Endothelial cell of umbilical vein (primary cell): ENCODE measurements at regions not wholly inside any gene's neighbourhood (a gene's known extent, or its start where the extent isn't known, plus 50 kb on each side); places are given as distances from the start of the nearest gene placed in this dataset.

Experiments
- BruUV-seq: library from RNA; stranded (reverse); fragments of 400-500 nt; replicated peaks from 2 replicates; lab custom pipeline; 2021; lab: Mats Ljungman, UMichigan
- CTCF ChIA-PET: fragments of 300-600, 350-600 bp; sonication (Branson Sonifier 250); formaldehyde crosslinking; loops from one replicate; lab custom pipeline; 2021; ENCODE audit warnings: antibody characterized with exemption, inconsistent platforms; lab: Charles Lee
- POLR2A ChIA-PET: fragments of 300-600, 350-600 bp; sonication (Branson Sonifier 250); formaldehyde crosslinking; loops from one replicate; lab custom pipeline; 2021; ENCODE audit warnings: antibody characterized with exemption, inconsistent platforms; lab: Charles Lee
- DNase-seq: peaks from one replicate; pipeline ENCODE4 v3.0.0-alpha.2; 2011; ENCODE audit warnings: low read depth, low spot score
- FAIRE-seq: peaks from 2 replicates; lab custom pipeline; 2011; peaks lifted over from hg19 to GRCh38; lab: Jason Lieb, UNC
- H2AFZ ChIP-seq: 2 replicates; pipeline ENCODE4 v1.6.0; 2012; ENCODE audit warnings: low read depth, low read length, control low read depth, inconsistent platforms
- H3K27ac ChIP-seq: 2 replicates; pipeline ENCODE4 v1.5.1; 2011; ENCODE audit warnings: low read depth, mild to moderate bottlenecking, control low read depth, low read length, moderate library complexity; ENCODE audit not compliant: insufficient read depth
- H3K27me3 ChIP-seq, 2 experiments: 2 replicates each; pipeline versions ENCODE4 v1.6.0 to v1.6.1; 2011; ENCODE audit warnings: low read length in 2 of 2, mixed read lengths in 1 of 2; ENCODE audit not compliant: control insufficient read depth in 2 of 2, insufficient read depth in 2 of 2
- H3K36me3 ChIP-seq, 2 experiments: 2 replicates in 1 of 2; 3 replicates in 1 of 2; pipeline ENCODE4 v1.5.1; 2011; ENCODE audit warnings: low read length in 2 of 2, mild to moderate bottlenecking in 1 of 2, moderate library complexity in 1 of 2; ENCODE audit not compliant: control insufficient read depth in 2 of 2, insufficient read depth in 2 of 2; ENCODE audit errors: extremely low read depth in 1 of 2
- H3K4me1 ChIP-seq: 3 replicates; pipeline ENCODE4 v1.5.1; 2011; ENCODE audit warnings: mild to moderate bottlenecking, low read length; ENCODE audit not compliant: control insufficient read depth, insufficient read depth; ENCODE audit errors: extremely low read depth
- H3K4me2 ChIP-seq: 2 replicates; pipeline ENCODE4 v1.6.1; 2011; ENCODE audit warnings: low read length, control low read depth, mixed read lengths; ENCODE audit not compliant: insufficient read depth
- H3K4me3 ChIP-seq, 3 experiments: fragments of 200-600 bp in 1 of 3; sonication (generic), shearing (Covaris generic) in 1 of 3; replicated peaks in 1 of 3; 2 replicates each; pipeline ENCODE4 v1.5.1; 2011 to 2016; ENCODE audit warnings: control low read depth in 3 of 3, low read length in 3 of 3, mild to moderate bottlenecking in 2 of 3, inconsistent platforms in 1 of 3, low read depth in 1 of 3, moderate library complexity in 1 of 3; ENCODE audit not compliant: insufficient read depth in 1 of 3
- H3K79me2 ChIP-seq: 2 replicates; pipeline ENCODE4 v1.6.0; 2012; ENCODE audit warnings: low read length, inconsistent platforms; ENCODE audit not compliant: control insufficient read depth, insufficient read depth
- H3K9ac ChIP-seq: replicated peaks from 2 replicates; pipeline ENCODE3; 2011; ENCODE audit warnings: low read length, control low read depth; ENCODE audit not compliant: insufficient read depth; ENCODE audit errors: extremely low read depth
- H3K9me1 ChIP-seq: replicated peaks from 3 replicates; pipeline ENCODE4 v1.6.0; 2011; ENCODE audit warnings: mild to moderate bottlenecking, low read length; ENCODE audit not compliant: control insufficient read depth, insufficient read depth; ENCODE audit errors: extremely low read depth
- H3K9me3 ChIP-seq: replicated peaks from 2 replicates; pipeline ENCODE4 v1.5.1; 2012; ENCODE audit warnings: low read length, inconsistent platforms; ENCODE audit not compliant: control insufficient read depth, insufficient read depth
- H4K20me1 ChIP-seq: replicated peaks from 2 replicates; pipeline ENCODE3; 2011; ENCODE audit warnings: mild to moderate bottlenecking, low read length; ENCODE audit not compliant: control insufficient read depth, insufficient read depth; ENCODE audit errors: extremely low read depth
- EZH2 ChIP-seq: IDR thresholded peaks from 2 replicates; pipeline ENCODE4 v1.6.1; 2012; ENCODE audit warnings: borderline replicate concordance, low read depth, mild to moderate bottlenecking, moderate library complexity, low read length, inconsistent platforms; ENCODE audit not compliant: severe bottlenecking
- FOS ChIP-seq: IDR thresholded peaks from 2 replicates; pipeline ENCODE4 v1.6.1; 2011; ENCODE audit warnings: mild to moderate bottlenecking, low read length, moderate library complexity, borderline replicate concordance; ENCODE audit not compliant: insufficient read depth
- GATA2 ChIP-seq: IDR thresholded peaks from 2 replicates; pipeline ENCODE4 v1.7.0; 2011; ENCODE audit warnings: low read depth, mild to moderate bottlenecking, moderate library complexity, mixed read lengths, low read length; ENCODE audit not compliant: insufficient read length, insufficient read depth
- JUN ChIP-seq: IDR thresholded peaks from 2 replicates; pipeline ENCODE4 v1.6.1; 2011; ENCODE audit warnings: borderline replicate concordance, low read depth; ENCODE audit not compliant: insufficient read length, insufficient read depth
- MYC ChIP-seq: IDR thresholded peaks from one replicate; pipeline ENCODE4 v1.6.1; 2011; ENCODE audit warnings: mild to moderate bottlenecking, low read depth, low read length
- POLR2A ChIP-seq: IDR thresholded peaks from 2 replicates; pipeline ENCODE4 v1.6.1; 2012; ENCODE audit warnings: low read depth, mild to moderate bottlenecking, control low read depth, low read length
- POLR2AphosphoS5 ChIP-seq: IDR thresholded peaks from 2 replicates; pipeline ENCODE4 v1.6.1; 2012; ENCODE audit warnings: low read depth, mild to moderate bottlenecking, control low read depth, low read length, moderate library complexity; ENCODE audit not compliant: insufficient read depth
- dilution Hi-C: fragments of 300-500 bp; cut with MboI; formaldehyde crosslinking; loops from one replicate; pipeline ENCODE4 v1.15.0; 2019; ENCODE audit warnings: low sequenced_read_pairs; ENCODE audit not compliant: extremely low pct_ligation_motif_present
- intact Hi-C: fragments of 100-400 bp; cut with micrococcal nuclease; formaldehyde crosslinking; loops from one replicate; pipeline ENCODE4 v1.10.0; 2022
- TF ChIP-seq, protein P1 (sequence below): IDR thresholded peaks from 2 replicates; pipeline ENCODE4 v1.6.1; 2011; ENCODE audit not compliant: insufficient read depth, insufficient read length
- TF ChIP-seq, protein P2 (sequence below), 2 donors: IDR thresholded peaks; 1 replicate in 1 of 2; 2 replicates in 1 of 2; pipeline ENCODE4 v1.5.1; 2011; ENCODE audit warnings: low read length in 2 of 2, mild to moderate bottlenecking in 2 of 2, moderate library complexity in 2 of 2, control low read depth in 1 of 2, inconsistent platforms in 1 of 2, low read depth in 1 of 2; ENCODE audit not compliant: insufficient read depth in 1 of 2; ENCODE audit errors: extremely low read depth in 1 of 2

- H3K27ac ChIP-seq = no peak overlapping the region
- no peaks in the 10 kb centered on the region for H3K27me3 ChIP-seq
- DNase-seq = no peak
- CTCF ChIA-PET = no interaction called here
- no peak overlapping the region for H3K4me2 ChIP-seq
- intact Hi-C loops = loop anchor here (10.0 kb wide), 1 partner anchor 295 kb away; no protein-coding TSS in a partner anchor
- H3K4me1 ChIP-seq = no peaks in the 10 kb centered on the region
- no peak overlapping the region for H3K4me3 ChIP-seq
- no peak for FAIRE-seq
- no peaks in the 10 kb centered on the region for H3K9me1 ChIP-seq
- no TSS peak for BruUV-seq
- no peak overlapping the region for H2AFZ ChIP-seq
- H3K79me2 ChIP-seq = no peaks in the 10 kb centered on the region
- no peaks in the 10 kb centered on the region for H4K20me1 ChIP-seq
- H3K9me3 ChIP-seq = no peaks in the 10 kb centered on the region
- no peaks in the 10 kb centered on the region for H3K36me3 ChIP-seq
- POLR2A ChIA-PET = no interaction called here
- dilution Hi-C loops = no loop called here
- TF ChIP-seq MYC = no peak
- no peak for TF ChIP-seq POLR2AphosphoS5
- no peak for TF ChIP-seq EZH2
- TF ChIP-seq JUN = no peak
- TF ChIP-seq GATA2 = no peak
- TF ChIP-seq, protein P1, sequence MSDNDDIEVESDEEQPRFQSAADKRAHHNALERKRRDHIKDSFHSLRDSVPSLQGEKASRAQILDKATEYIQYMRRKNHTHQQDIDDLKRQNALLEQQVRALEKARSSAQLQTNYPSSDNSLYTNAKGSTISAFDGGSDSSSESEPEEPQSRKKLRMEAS = no peak
- no peak for TF ChIP-seq POLR2A
- TF ChIP-seq, protein P2, sequence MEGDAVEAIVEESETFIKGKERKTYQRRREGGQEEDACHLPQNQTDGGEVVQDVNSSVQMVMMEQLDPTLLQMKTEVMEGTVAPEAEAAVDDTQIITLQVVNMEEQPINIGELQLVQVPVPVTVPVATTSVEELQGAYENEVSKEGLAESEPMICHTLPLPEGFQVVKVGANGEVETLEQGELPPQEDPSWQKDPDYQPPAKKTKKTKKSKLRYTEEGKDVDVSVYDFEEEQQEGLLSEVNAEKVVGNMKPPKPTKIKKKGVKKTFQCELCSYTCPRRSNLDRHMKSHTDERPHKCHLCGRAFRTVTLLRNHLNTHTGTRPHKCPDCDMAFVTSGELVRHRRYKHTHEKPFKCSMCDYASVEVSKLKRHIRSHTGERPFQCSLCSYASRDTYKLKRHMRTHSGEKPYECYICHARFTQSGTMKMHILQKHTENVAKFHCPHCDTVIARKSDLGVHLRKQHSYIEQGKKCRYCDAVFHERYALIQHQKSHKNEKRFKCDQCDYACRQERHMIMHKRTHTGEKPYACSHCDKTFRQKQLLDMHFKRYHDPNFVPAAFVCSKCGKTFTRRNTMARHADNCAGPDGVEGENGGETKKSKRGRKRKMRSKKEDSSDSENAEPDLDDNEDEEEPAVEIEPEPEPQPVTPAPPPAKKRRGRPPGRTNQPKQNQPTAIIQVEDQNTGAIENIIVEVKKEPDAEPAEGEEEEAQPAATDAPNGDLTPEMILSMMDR (IDR thresholded peaks at IDR 0.05; ENCODE audit: extremely low read depth in 1 of 2, insufficient read depth in 1 of 2, low read depth in 1 of 2, low read length in 2 of 2) = no peak
- TF ChIP-seq FOS = no peak
- H3K9ac ChIP-seq = no peak overlapping the region
Measured at GRCh38 chr4:116059361-116059760, 945.9 kb upstream of the NDST4 start.
